Neural crest cell (in vitro differentiated cells): ENCODE measurements at regions not wholly inside any gene's neighbourhood (a gene's known extent, or its start where the extent isn't known, plus 50 kb on each side); places are given as distances from the start of the nearest gene placed in this dataset.

Source experiments
- DNase-seq: peaks from one replicate; pipeline ENCODE4 v3.0.0; 2021; ENCODE audit warnings: low read depth, mixed read lengths, low spot score
- H3K27ac Mint-ChIP-seq: one replicate; pipeline ENCODE4 v1.8.0; 2021; ENCODE audit warnings: mild to moderate bottlenecking, mixed read lengths; ENCODE audit not compliant: unreplicated experiment
- H3K27me3 Mint-ChIP-seq: 2 replicates; pipeline ENCODE4 v1.8.0; 2021; ENCODE audit warnings: low read depth, mild to moderate bottlenecking, mixed read lengths
- H3K36me3 Mint-ChIP-seq: 2 replicates; pipeline ENCODE4 v1.8.0; 2021; ENCODE audit warnings: low read depth, mild to moderate bottlenecking, mixed read lengths
- H3K4me1 Mint-ChIP-seq: 2 replicates; pipeline ENCODE4 v1.8.0; 2021; ENCODE audit warnings: mixed read lengths
- H3K4me3 Mint-ChIP-seq: one replicate; pipeline ENCODE4 v1.8.0; 2021; ENCODE audit warnings: mild to moderate bottlenecking, mixed read lengths
- H3K9me3 Mint-ChIP-seq: 2 replicates; pipeline ENCODE4 v1.8.0; 2021; ENCODE audit warnings: mixed read lengths
- TF ChIP-seq, protein P1 (sequence below): fragments of 200-600 bp; sonication (generic); conservative IDR thresholded peaks from 2 replicates; pipeline ENCODE4 v1.5.0; 2021; ENCODE audit warnings: antibody characterized with exemption, mild to moderate bottlenecking

DNA sequence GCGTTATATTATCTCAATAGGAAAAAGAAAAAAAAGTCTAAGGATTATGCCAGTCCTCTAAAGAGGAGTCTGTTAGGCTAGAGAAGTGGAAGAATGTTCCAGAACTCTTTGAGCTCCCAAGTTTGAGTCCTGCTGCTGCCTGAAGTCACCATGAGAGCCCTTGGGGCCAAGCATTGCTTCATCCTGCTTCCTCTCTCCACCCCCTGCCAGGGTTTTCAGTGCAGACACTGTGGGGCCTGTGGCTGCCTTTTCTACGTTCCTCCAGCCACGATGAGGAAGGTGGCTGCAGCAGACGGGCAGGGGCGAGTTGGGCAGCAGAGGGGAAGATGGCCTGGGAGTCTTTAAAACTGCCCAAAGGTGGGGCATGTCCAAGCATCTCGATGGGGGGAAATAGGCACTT lies 214.4 kb upstream of the KCNG1 start:
- H3K4me1 Mint-ChIP-seq, result no peaks in the 10 kb centered on the region
- H3K27ac Mint-ChIP-seq, result no peak overlapping the region
- H3K36me3 Mint-ChIP-seq, result peaks cover 3% of the 10 kb centered on the region
- H3K9me3 Mint-ChIP-seq, result peaks cover 3% of the 10 kb centered on the region
- TF ChIP-seq, protein P1, sequence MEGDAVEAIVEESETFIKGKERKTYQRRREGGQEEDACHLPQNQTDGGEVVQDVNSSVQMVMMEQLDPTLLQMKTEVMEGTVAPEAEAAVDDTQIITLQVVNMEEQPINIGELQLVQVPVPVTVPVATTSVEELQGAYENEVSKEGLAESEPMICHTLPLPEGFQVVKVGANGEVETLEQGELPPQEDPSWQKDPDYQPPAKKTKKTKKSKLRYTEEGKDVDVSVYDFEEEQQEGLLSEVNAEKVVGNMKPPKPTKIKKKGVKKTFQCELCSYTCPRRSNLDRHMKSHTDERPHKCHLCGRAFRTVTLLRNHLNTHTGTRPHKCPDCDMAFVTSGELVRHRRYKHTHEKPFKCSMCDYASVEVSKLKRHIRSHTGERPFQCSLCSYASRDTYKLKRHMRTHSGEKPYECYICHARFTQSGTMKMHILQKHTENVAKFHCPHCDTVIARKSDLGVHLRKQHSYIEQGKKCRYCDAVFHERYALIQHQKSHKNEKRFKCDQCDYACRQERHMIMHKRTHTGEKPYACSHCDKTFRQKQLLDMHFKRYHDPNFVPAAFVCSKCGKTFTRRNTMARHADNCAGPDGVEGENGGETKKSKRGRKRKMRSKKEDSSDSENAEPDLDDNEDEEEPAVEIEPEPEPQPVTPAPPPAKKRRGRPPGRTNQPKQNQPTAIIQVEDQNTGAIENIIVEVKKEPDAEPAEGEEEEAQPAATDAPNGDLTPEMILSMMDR, result no peak
- no peak overlapping the region for H3K4me3 Mint-ChIP-seq
- H3K27me3 Mint-ChIP-seq, result no peaks in the 10 kb centered on the region
- DNase-seq, result no peak

DNA sequence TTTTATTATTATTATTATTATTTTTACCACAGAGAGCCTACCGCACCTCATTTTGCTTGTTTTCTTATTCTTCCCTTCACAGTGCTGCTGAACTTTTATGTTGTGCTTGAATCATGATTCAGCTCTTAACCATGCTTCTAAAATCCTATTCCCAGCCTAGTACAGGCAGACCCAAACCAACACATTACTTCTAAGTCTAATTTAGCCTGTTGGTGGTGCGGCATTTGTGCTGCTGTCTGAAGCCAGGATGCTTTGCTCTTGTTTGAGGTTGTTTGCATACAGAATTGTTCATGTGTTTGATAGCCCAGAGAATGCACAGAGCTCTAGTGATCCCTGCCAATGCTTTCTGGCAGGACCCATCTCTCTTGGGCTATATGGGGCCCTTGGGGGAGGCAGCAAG lies 213.5 kb upstream of the KCNG1 start:
- H3K9me3 Mint-ChIP-seq, result no peaks in the 10 kb centered on the region
- H3K36me3 Mint-ChIP-seq, result no peaks in the 10 kb centered on the region
- peaks cover 2% of the 10 kb centered on the region for H3K27me3 Mint-ChIP-seq
- TF ChIP-seq, protein P1, result no peak
- no peak overlapping the region for H3K4me3 Mint-ChIP-seq
- no peak overlapping the region for H3K27ac Mint-ChIP-seq
- DNase-seq, result no peak
- no peaks in the 10 kb centered on the region for H3K4me1 Mint-ChIP-seq

DNA sequence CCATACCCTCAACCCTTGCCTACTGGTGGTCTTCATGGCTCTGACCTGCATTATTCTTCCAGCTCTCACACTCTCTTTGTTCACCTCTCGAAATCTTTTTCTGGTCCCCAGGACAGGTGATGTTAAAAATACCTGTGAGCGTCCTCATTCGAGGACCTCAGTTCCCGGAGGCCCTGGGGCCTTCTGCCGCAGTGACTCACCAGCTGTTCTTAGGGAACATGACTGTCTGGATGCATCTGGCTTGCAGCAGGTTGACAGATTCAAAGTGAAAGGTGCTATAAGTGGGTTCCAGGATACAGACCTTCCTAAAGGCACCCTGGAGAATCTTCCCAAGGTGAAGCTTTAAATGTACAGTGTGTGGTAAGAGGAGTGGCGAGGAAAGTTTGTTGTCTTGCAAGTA lies 210.4 kb upstream of the KCNG1 start:
- no peak overlapping the region for H3K4me3 Mint-ChIP-seq
- no peak overlapping the region for H3K27ac Mint-ChIP-seq
- no peak for DNase-seq
- TF ChIP-seq, protein P1, result no peak
- H3K9me3 Mint-ChIP-seq, result no peaks in the 10 kb centered on the region
- H3K4me1 Mint-ChIP-seq, result no peaks in the 10 kb centered on the region
- H3K36me3 Mint-ChIP-seq, result no peaks in the 10 kb centered on the region
- peaks cover 8% of the 10 kb centered on the region for H3K27me3 Mint-ChIP-seq

DNA sequence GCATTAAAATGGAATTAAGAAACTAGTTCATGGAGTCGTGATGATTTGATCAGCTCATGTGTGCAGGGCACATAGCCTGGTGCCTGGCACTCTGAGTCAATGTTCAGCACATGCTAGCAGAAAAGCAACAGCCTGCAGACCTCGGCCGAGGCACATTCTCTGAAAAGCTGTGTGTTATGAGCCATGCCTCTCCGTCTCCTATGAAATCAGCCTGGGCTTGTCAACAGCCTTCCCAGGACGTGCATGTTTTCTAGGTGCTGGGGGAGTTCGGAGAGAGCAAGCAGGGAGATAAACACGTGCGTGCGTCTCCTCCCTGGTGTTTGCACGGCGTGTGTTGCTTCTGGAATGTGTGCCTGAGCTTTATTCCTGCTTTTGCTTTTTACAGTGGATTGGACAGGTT lies 207.8 kb upstream of the KCNG1 start:
- Mint-ChIP-seq H3K27ac (no peak overlapping the region), H3K27me3 (peaks cover 8% of the 10 kb centered on the region), H3K36me3 (no peaks in the 10 kb centered on the region), H3K9me3 (no peaks in the 10 kb centered on the region), H3K4me3 (no peak overlapping the region), H3K4me1 (no peaks in the 10 kb centered on the region)
- DNase-seq, result no peak
- TF ChIP-seq, protein P1, result no peak

DNA sequence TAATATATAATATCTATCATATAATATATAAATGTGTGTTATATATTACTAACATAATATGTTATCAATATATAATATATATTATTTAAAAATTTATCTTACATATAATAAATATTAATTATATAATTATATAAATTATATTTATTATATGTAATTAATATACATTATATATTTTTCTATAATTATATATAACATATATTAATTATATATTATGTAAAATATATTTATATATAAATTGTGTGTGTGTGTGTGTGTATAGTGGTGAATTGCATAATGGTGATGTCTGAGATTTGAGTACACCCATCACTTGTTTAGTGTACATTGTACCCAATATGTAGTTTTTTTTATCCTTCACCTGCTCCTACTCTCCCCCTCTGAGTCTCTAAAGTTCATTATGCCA lies 205.9 kb upstream of the KCNG1 start:
- Mint-ChIP-seq H3K36me3 (no peaks in the 10 kb centered on the region), H3K9me3 (peaks cover 7% of the 10 kb centered on the region), H3K27ac (no peak overlapping the region), H3K4me3 (no peak overlapping the region), H3K4me1 (peaks cover 8% of the 10 kb centered on the region), H3K27me3 (peaks cover 8% of the 10 kb centered on the region)
- TF ChIP-seq, protein P1, result no peak
- no peak for DNase-seq

DNA sequence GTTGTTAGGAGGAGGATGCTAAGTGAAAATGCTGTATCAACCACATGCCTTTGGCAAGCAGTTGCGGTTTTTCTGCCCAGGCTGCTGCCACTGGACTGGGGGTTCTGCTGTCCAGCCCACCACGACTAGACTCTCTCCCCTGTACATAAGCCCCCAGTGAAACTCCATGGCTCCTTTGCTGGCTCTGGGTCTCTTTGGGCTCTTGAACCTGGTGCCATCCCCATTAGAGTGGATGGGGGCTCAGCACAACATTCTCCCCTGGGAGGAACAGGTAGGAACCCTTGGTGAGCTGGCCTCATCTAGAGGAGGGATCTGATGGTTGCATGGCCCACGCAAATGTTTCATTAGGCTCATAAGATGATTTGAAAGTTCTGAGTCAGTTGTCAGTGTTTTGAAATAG lies 204.8 kb upstream of the KCNG1 start:
- H3K9me3 Mint-ChIP-seq, result peaks cover 10% of the 10 kb centered on the region
- H3K36me3 Mint-ChIP-seq, result peaks cover 2% of the 10 kb centered on the region
- no peak overlapping the region for H3K27ac Mint-ChIP-seq
- H3K27me3 Mint-ChIP-seq, result peaks cover 8% of the 10 kb centered on the region
- H3K4me3 Mint-ChIP-seq, result no peak overlapping the region
- DNase-seq, result no peak
- peaks cover 18% of the 10 kb centered on the region for H3K4me1 Mint-ChIP-seq
- TF ChIP-seq, protein P1, result no peak
